ENCODE measurements at regions not wholly inside any gene's neighbourhood (a gene's known extent, or its start where the extent isn't known, plus 50 kb on each side); places are given as distances from the start of the nearest gene placed in this dataset.

DNA sequence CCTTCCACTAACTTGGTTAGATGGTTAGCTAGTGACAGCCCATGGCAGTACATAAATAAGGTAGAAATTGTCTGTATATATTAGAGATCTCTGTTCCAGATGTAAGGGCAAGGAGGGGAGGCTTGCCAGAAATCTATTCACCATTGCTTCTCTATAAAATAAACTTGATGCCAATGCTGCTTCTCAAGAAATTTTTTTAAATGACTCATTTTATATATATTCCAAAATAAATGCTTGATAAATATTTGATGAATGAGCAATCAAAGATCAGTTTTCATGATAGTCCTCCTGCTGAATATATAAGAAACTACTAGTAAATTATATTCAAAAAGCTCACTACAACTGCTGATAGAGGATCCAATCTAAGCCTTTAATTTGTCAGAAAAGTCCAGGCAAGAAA is 710.6 kb upstream of the CCDC179 start:
- Histone ChIP-seq H3K4me3 (ENCODE audit: low read length) (no peak overlapping the region), H3K27ac (ENCODE audit: low read depth, low read length) (no peak overlapping the region), H3K36me3 (ENCODE audit: insufficient read depth, low read length) (no peaks in the 10 kb centered on the region), H3K4me1 (ENCODE audit: insufficient read depth, low read length) (no peaks in the 10 kb centered on the region), H3K27me3 (ENCODE audit: insufficient read depth, low read length, poor library complexity, severe bottlenecking) (no peaks in the 10 kb centered on the region), H3K9me3 (ENCODE audit: low read length) (no peaks in the 10 kb centered on the region)
- H3K27me3 Mint-ChIP-seq = no peaks in the 10 kb centered on the region
- ChIA-PET POLR2A (no interaction called here), CTCF (no interaction called here)
- H3K36me3 Mint-ChIP-seq = peaks cover 0 to 22% (median 0%) of the 10 kb centered on the region in 3 donors
- DNase-seq = no peak
- peaks cover 10 to 39% (median 16%) of the 10 kb centered on the region in 5 donors for H3K9me3 Mint-ChIP-seq
- no peak overlapping the region for H3K4me3 Mint-ChIP-seq
- H3K4me1 Mint-ChIP-seq = peaks cover 0 to 12% (median 5%) of the 10 kb centered on the region in 3 donors
- no peak overlapping the region for H3K27ac Mint-ChIP-seq

DNA sequence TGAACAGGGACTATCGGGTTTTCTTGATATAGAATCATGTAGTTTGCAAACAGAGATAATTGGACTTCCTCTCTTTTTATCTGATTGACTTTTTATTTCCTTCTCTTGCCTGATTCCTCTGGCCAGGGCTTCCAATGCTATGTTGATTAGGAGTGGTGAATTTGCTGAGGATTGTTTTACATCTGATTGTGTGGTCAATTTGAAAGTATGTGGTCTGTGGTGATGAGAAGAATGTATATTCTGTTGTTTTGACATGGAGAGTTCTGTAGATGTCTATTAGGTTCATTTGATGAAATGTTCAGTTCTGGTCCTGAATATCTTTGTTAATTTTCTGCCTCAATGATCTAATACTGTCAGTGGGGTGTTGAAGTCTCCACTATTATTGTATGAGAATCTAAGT is 713.2 kb upstream of the CCDC179 start:
- H3K4me1 ChIP-seq (ENCODE audit: insufficient read depth, low read length) = no peaks in the 10 kb centered on the region
- ChIA-PET POLR2A (no interaction called here), CTCF (no interaction called here)
- no peaks in the 10 kb centered on the region for H3K27me3 Mint-ChIP-seq
- no peaks in the 10 kb centered on the region for H3K36me3 ChIP-seq (ENCODE audit: insufficient read depth, low read length)
- H3K27me3 ChIP-seq (ENCODE audit: insufficient read depth, low read length, poor library complexity, severe bottlenecking) = no peaks in the 10 kb centered on the region
- peaks cover 0 to 12% (median 5%) of the 10 kb centered on the region in 3 donors for H3K4me1 Mint-ChIP-seq
- H3K9me3 ChIP-seq (ENCODE audit: low read length) = no peaks in the 10 kb centered on the region
- DNase-seq = no peak
- H3K36me3 Mint-ChIP-seq = peaks cover 0 to 22% (median 0%) of the 10 kb centered on the region in 3 donors
- peak overlapping the region in 1 of 7 donors; percentile 25 for H3K4me3 Mint-ChIP-seq
- H3K9me3 Mint-ChIP-seq = peaks cover 10 to 37% (median 15%) of the 10 kb centered on the region in 5 donors
- H3K27ac Mint-ChIP-seq = no peak overlapping the region
- H3K27ac ChIP-seq (ENCODE audit: low read depth, low read length) = no peak overlapping the region
- no peak overlapping the region for H3K4me3 ChIP-seq (ENCODE audit: low read length)

GRCh38 chr11:23574149-23574548 is 713.9 kb upstream of the CCDC179 start:
- Mint-ChIP-seq H3K9me3 (peaks cover 10 to 37% (median 18%) of the 10 kb centered on the region in 5 donors), H3K27ac (no peak overlapping the region), H3K27me3 (no peaks in the 10 kb centered on the region), H3K4me1 (peaks cover 0 to 12% (median 5%) of the 10 kb centered on the region in 3 donors), H3K4me3 (no peak overlapping the region), H3K36me3 (peaks cover 0 to 22% (median 0%) of the 10 kb centered on the region in 3 donors)
- ChIA-PET POLR2A (no interaction called here), CTCF (no interaction called here)
- Histone ChIP-seq H3K9me3 (ENCODE audit: low read length) (no peaks in the 10 kb centered on the region), H3K36me3 (ENCODE audit: insufficient read depth, low read length) (no peaks in the 10 kb centered on the region), H3K4me1 (ENCODE audit: insufficient read depth, low read length) (no peaks in the 10 kb centered on the region), H3K27ac (ENCODE audit: low read depth, low read length) (no peak overlapping the region), H3K4me3 (ENCODE audit: low read length) (no peak overlapping the region), H3K27me3 (ENCODE audit: insufficient read depth, low read length, poor library complexity, severe bottlenecking) (no peaks in the 10 kb centered on the region)
- DNase-seq = no peak

DNA sequence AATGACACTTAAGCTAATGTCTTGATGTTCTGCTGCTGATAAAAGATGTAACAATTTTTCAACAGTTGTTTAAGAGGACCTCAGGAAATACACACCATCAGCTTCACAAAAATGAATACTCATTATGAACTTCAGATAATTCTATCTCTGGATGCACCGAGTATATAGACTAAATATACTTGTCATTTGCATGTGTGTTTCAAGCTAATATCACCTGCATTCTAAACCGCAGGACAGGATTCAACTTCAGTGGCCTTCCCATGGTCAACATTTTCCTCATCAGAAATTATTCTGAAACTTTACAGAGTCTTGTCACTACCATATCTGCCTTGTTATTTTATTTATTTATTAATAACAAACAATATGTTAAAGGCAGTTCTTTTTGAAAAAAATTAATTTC is 717.0 kb upstream of the CCDC179 start:
- H3K27me3 ChIP-seq (ENCODE audit: insufficient read depth, low read length, poor library complexity, severe bottlenecking) = no peaks in the 10 kb centered on the region
- no peak overlapping the region for H3K27ac ChIP-seq (ENCODE audit: low read depth, low read length)
- no peaks in the 10 kb centered on the region for H3K9me3 ChIP-seq (ENCODE audit: low read length)
- H3K9me3 Mint-ChIP-seq = peaks cover 5 to 21% (median 14%) of the 10 kb centered on the region in 5 donors
- H3K4me3 ChIP-seq (ENCODE audit: low read length) = no peak overlapping the region
- DNase-seq = no peak
- H3K27me3 Mint-ChIP-seq = no peaks in the 10 kb centered on the region
- peaks cover 0 to 6% (median 5%) of the 10 kb centered on the region in 3 donors for H3K4me1 Mint-ChIP-seq
- no peaks in the 10 kb centered on the region for H3K36me3 ChIP-seq (ENCODE audit: insufficient read depth, low read length)
- ChIA-PET POLR2A (no interaction called here), CTCF (no interaction called here)
- no peak overlapping the region for H3K27ac Mint-ChIP-seq
- no peaks in the 10 kb centered on the region for H3K4me1 ChIP-seq (ENCODE audit: insufficient read depth, low read length)
- H3K36me3 Mint-ChIP-seq = peaks cover 0 to 11% (median 0%) of the 10 kb centered on the region in 3 donors
- no peak overlapping the region for H3K4me3 Mint-ChIP-seq

DNA sequence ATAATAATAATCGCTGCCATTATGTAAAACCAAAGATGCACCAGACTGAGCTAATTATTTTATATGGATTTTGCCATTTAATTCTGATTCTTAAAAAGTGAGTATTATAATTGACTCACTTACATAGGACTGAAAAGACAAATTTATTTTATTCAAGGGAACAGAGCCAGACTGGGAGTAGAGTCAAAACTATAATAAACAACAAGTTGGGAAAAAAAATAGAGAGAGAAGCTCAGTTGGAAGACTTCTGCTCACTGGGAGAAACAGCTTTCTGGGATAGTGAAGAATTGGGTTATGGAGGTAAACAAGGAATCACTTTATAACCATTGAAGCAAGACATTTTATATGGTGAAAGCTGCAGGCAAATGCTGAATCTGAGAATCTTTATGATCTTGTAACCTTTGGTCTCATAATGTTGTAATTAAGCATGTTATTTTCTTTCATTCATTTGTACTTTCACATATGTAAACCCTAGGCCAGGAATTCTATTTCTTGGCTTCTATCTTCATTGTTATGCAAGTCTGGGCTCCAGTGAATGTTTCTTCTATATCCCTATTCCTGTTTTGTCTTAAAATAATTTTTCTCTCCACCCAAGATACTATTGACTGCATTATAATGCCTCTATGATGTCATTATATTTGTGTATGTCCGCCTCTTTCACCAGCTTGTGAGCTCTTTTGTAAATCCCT is 725.3 kb upstream of the CCDC179 start:
- H3K4me1 ChIP-seq (ENCODE audit: insufficient read depth, low read length) = no peaks in the 10 kb centered on the region
- Mint-ChIP-seq H3K27me3 (no peaks in the 10 kb centered on the region), H3K36me3 (no peaks in the 10 kb centered on the region), H3K4me3 (no peak overlapping the region), H3K4me1 (no peaks in the 10 kb centered on the region), H3K9me3 (peaks cover 0 to 23% (median 5%) of the 10 kb centered on the region in 5 donors), H3K27ac (no peak overlapping the region)
- ChIA-PET POLR2A (no interaction called here), CTCF (no interaction called here)
- H3K27ac ChIP-seq (ENCODE audit: low read depth, low read length) = no peak overlapping the region
- H3K36me3 ChIP-seq (ENCODE audit: insufficient read depth, low read length) = no peaks in the 10 kb centered on the region
- H3K27me3 ChIP-seq (ENCODE audit: insufficient read depth, low read length, poor library complexity, severe bottlenecking) = no peaks in the 10 kb centered on the region
- no peaks in the 10 kb centered on the region for H3K9me3 ChIP-seq (ENCODE audit: low read length)
- H3K4me3 ChIP-seq (ENCODE audit: low read length) = no peak overlapping the region
- no peak for DNase-seq

GRCh38 chr11:23586173-23586572 is 725.9 kb upstream of the CCDC179 start:
- Mint-ChIP-seq H3K4me3 (no peak overlapping the region), H3K27me3 (no peaks in the 10 kb centered on the region), H3K36me3 (no peaks in the 10 kb centered on the region), H3K27ac (no peak overlapping the region), H3K4me1 (no peaks in the 10 kb centered on the region), H3K9me3 (peaks cover 0 to 23% (median 9%) of the 10 kb centered on the region in 5 donors)
- H3K27me3 ChIP-seq (ENCODE audit: insufficient read depth, low read length, poor library complexity, severe bottlenecking) = no peaks in the 10 kb centered on the region
- H3K4me3 ChIP-seq (ENCODE audit: low read length) = no peak overlapping the region
- H3K36me3 ChIP-seq (ENCODE audit: insufficient read depth, low read length) = no peaks in the 10 kb centered on the region
- H3K4me1 ChIP-seq (ENCODE audit: insufficient read depth, low read length) = no peaks in the 10 kb centered on the region
- CTCF ChIA-PET = no interaction called here
- H3K9me3 ChIP-seq (ENCODE audit: low read length) = no peaks in the 10 kb centered on the region
- POLR2A ChIA-PET = no interaction called here
- H3K27ac ChIP-seq (ENCODE audit: low read depth, low read length) = no peak overlapping the region
- DNase-seq = no peak

GRCh38 chr11:23590596-23591308 is 730.5 kb upstream of the CCDC179 start:
- Mint-ChIP-seq H3K9me3 (peaks cover 2 to 43% (median 9%) of the 10 kb centered on the region in 5 donors), H3K4me3 (no peak overlapping the region), H3K36me3 (no peaks in the 10 kb centered on the region), H3K4me1 (no peaks in the 10 kb centered on the region), H3K27ac (no peak overlapping the region), H3K27me3 (no peaks in the 10 kb centered on the region)
- ChIA-PET POLR2A (no interaction called here), CTCF (no interaction called here)
- Histone ChIP-seq H3K27ac (ENCODE audit: low read depth, low read length) (no peak overlapping the region), H3K4me1 (ENCODE audit: insufficient read depth, low read length) (no peaks in the 10 kb centered on the region), H3K27me3 (ENCODE audit: insufficient read depth, low read length, poor library complexity, severe bottlenecking) (no peaks in the 10 kb centered on the region), H3K9me3 (ENCODE audit: low read length) (no peaks in the 10 kb centered on the region), H3K36me3 (ENCODE audit: insufficient read depth, low read length) (no peaks in the 10 kb centered on the region), H3K4me3 (ENCODE audit: low read length) (no peak overlapping the region)
- no peak for DNase-seq

GRCh38 chr11:23594755-23595154 is 734.5 kb upstream of the CCDC179 start:
- H3K27ac ChIP-seq (ENCODE audit: low read depth, low read length) = no peak overlapping the region

More at GRCh38 chr11:23594755-23595154, 734.5 kb upstream of the CCDC179 start:
- Histone ChIP-seq H3K4me1 (ENCODE audit: insufficient read depth, low read length) (no peaks in the 10 kb centered on the region), H3K9me3 (ENCODE audit: low read length) (no peaks in the 10 kb centered on the region), H3K4me3 (ENCODE audit: low read length) (no peak overlapping the region), H3K27me3 (ENCODE audit: insufficient read depth, low read length, poor library complexity, severe bottlenecking) (no peaks in the 10 kb centered on the region), H3K36me3 (ENCODE audit: insufficient read depth, low read length) (no peaks in the 10 kb centered on the region)
- DNase-seq = no peak
- Mint-ChIP-seq H3K4me3 (no peak overlapping the region), H3K9me3 (peaks cover 6 to 41% (median 8%) of the 10 kb centered on the region in 5 donors), H3K4me1 (no peaks in the 10 kb centered on the region), H3K36me3 (no peaks in the 10 kb centered on the region), H3K27ac (no peak overlapping the region), H3K27me3 (no peaks in the 10 kb centered on the region)
- CTCF ChIA-PET = no interaction called here
- POLR2A ChIA-PET = no interaction called here
